Esophagus muscularis mucosa (tissue), 4 donors: ENCODE measurements at regions not wholly inside any gene's neighbourhood (a gene's known extent, or its start where the extent isn't known, plus 50 kb on each side); places are given as distances from the start of the nearest gene placed in this dataset.
"Not testable (repeated sequence)": the region's sequence is repeated elsewhere in the genome, so short reads cannot be mapped to it uniquely, and the experiment has no call there.

Experiments
- DNase-seq: peaks from one replicate; pipeline ENCODE4 v3.0.0-alpha.2; 2017; ENCODE audit errors: extremely low spot score
- H3K27ac ChIP-seq, 4 donors: fragments of 200-600 bp; sonication (generic); replicated peaks in 1 of 4; 1 replicate in 3 of 4; 2 replicates in 1 of 4; pipeline ENCODE4 v1.5.1; 2016 to 2019; ENCODE audit warnings: mild to moderate bottlenecking in 1 of 4
- H3K27me3 ChIP-seq, 4 donors: fragments of 200-600 bp; sonication (generic); one replicate each; pipeline versions ENCODE4 v1.5.1 to v1.6.0; 2016 to 2019
- H3K36me3 ChIP-seq, 4 donors: fragments of 200-600 bp; sonication (generic); one replicate each; pipeline ENCODE4 v1.5.1; 2016 to 2019
- H3K4me1 ChIP-seq, 4 donors: fragments of 200-600 bp; sonication (generic); one replicate each; pipeline ENCODE4 v1.5.1; 2016 to 2019
- H3K4me3 ChIP-seq, 4 donors: fragments of 200-600 bp; sonication (generic); 1 replicate in 2 of 4; 2 replicates in 2 of 4; pipeline ENCODE4 v1.5.1; 2016 to 2019; ENCODE audit warnings: mild to moderate bottlenecking in 4 of 4, moderate library complexity in 1 of 4
- H3K9me3 ChIP-seq, 4 donors: fragments of 200-600 bp; sonication (generic); 1 replicate in 3 of 4; 2 replicates in 1 of 4; pipeline ENCODE4 v1.5.1; 2016 to 2019
- EP300 ChIP-seq: sonication (generic); formaldehyde crosslinking; IDR thresholded peaks from one replicate; pipeline ENCODE4 v1.6.1; 2017; ENCODE audit warnings: antibody characterized with exemption
- POLR2A ChIP-seq: fragments of 450-650 bp; IDR thresholded peaks from one replicate; pipeline ENCODE4 v1.6.1; 2017; ENCODE audit warnings: antibody characterized with exemption, moderate library complexity, mild to moderate bottlenecking, low read depth
- POLR2AphosphoS5 ChIP-seq, 2 donors: sonication (generic); formaldehyde crosslinking; IDR thresholded peaks; one replicate each; pipeline ENCODE4 v1.6.1; 2017; ENCODE audit warnings: antibody characterized with exemption in 2 of 2
- WGBS: methylation state at CpG from one replicate; pipeline ENCODE4 v1.1.5; 2018; 5-methylcytosine and 5-hydroxymethylcytosine counted together
- intact Hi-C: fragments of 100-400 bp; cut with DNase I; formaldehyde crosslinking; loops from one replicate; pipeline ENCODE4 v1.15.1; 2023
- TF ChIP-seq, protein P1 (sequence below), 3 experiments: fragments of 200-600 bp in 2 of 3; fragments of 450-650 bp in 1 of 3; sonication (generic) in 2 of 3; IDR thresholded peaks; one replicate each; pipeline ENCODE4 v1.5.1; 2017 to 2019; ENCODE audit warnings: antibody characterized with exemption in 3 of 3, mild to moderate bottlenecking in 2 of 3, moderate library complexity in 1 of 3

DNA sequence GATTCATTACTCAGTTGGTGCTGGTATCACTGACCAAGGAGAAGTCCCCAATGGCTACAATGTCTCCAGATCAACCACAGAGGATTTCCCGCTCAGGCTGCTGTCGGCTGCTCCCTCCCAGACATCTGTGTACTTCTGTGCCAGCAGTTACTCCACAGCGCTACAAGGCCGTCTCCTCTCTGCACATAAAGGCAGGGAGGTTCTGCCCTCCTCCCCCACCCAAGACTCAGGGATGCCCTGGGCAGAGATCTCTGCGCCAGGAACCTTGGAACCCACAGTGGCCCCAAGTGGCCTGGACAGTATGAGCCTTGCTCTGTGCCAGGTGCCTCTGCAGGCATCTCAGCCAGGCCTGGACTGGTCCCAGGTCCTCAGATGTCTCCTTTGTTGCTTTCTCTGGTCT, 193.4 kb upstream of the PRSS58 start:
- H3K27ac ChIP-seq: no peak overlapping the region
- no peak overlapping the region for H3K4me3 ChIP-seq
- no peaks in the 10 kb centered on the region for H3K4me1 ChIP-seq
- WGBS: 66% methylated on average over 5 of the region's 5 CpGs
- DNase-seq: no peak
- intact Hi-C loops: no loop called here
- TF ChIP-seq POLR2AphosphoS5 (IDR thresholded peaks at IDR 0.05) (no peak), POLR2A (no peak), EP300 (no peak)
- TF ChIP-seq, protein P1, sequence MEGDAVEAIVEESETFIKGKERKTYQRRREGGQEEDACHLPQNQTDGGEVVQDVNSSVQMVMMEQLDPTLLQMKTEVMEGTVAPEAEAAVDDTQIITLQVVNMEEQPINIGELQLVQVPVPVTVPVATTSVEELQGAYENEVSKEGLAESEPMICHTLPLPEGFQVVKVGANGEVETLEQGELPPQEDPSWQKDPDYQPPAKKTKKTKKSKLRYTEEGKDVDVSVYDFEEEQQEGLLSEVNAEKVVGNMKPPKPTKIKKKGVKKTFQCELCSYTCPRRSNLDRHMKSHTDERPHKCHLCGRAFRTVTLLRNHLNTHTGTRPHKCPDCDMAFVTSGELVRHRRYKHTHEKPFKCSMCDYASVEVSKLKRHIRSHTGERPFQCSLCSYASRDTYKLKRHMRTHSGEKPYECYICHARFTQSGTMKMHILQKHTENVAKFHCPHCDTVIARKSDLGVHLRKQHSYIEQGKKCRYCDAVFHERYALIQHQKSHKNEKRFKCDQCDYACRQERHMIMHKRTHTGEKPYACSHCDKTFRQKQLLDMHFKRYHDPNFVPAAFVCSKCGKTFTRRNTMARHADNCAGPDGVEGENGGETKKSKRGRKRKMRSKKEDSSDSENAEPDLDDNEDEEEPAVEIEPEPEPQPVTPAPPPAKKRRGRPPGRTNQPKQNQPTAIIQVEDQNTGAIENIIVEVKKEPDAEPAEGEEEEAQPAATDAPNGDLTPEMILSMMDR (IDR thresholded peaks at IDR 0.05): no peak
- peaks cover 0 to 17% (median 0%) of the 10 kb centered on the region in 4 donors for H3K27me3 ChIP-seq
- H3K9me3 ChIP-seq: no peaks in the 10 kb centered on the region
- no peaks in the 10 kb centered on the region for H3K36me3 ChIP-seq

DNA sequence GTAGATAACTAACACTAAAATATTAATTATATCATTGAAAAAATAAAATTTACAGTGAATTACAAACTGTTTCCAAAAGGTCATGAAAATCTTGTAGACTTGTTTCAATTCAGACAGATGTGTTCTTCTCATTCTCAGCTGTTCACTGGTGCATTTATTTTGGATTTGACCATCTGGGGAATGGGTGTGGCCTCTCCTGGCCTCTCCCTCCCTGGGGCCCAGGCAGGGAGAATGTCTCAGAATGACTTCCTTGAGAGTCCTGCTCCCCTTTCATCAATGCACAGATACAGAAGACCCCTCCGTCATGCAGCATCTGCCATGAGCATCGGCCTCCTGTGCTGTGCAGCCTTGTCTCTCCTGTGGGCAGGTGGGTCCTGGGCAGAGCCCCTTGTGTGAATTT, 192.8 kb upstream of the PRSS58 start:
- no peaks in the 10 kb centered on the region for H3K9me3 ChIP-seq
- H3K36me3 ChIP-seq: no peaks in the 10 kb centered on the region
- WGBS: 88% methylated on average over 2 of the region's 2 CpGs
- no peaks in the 10 kb centered on the region for H3K4me1 ChIP-seq
- TF ChIP-seq POLR2AphosphoS5 (IDR thresholded peaks at IDR 0.05) (no peak), POLR2A (no peak), EP300 (no peak)
- TF ChIP-seq, protein P1 (IDR thresholded peaks at IDR 0.05): no peak
- no peak overlapping the region for H3K27ac ChIP-seq
- peaks cover 0 to 17% (median 0%) of the 10 kb centered on the region in 4 donors for H3K27me3 ChIP-seq
- intact Hi-C loops: no loop called here
- H3K4me3 ChIP-seq: no peak overlapping the region
- no peak for DNase-seq

DNA sequence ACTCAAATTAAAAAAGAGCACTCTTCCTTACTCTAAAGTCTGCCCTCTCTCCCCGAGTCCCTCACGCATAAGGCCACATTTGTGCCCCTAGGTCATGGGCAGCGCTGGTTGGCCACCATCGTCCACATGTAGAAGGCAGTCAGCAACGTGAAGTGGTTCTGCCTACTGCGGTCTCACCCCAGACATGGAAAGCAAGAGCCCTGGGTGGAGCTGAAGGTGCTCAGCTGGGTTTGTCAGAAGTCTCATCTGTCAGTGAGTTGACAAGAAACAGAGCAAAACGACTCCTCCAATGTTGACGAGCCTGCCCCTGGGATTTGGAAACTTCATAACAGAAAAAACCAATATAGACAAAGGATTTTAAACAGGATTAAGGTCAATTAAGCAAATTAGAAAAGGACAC, 192.3 kb upstream of the PRSS58 start:
- Histone ChIP-seq H3K27ac (no peak overlapping the region), H3K36me3 (no peaks in the 10 kb centered on the region), H3K9me3 (no peaks in the 10 kb centered on the region), H3K4me1 (no peaks in the 10 kb centered on the region), H3K4me3 (no peak overlapping the region), H3K27me3 (peaks cover 0 to 20% (median 0%) of the 10 kb centered on the region in 4 donors)
- TF ChIP-seq, protein P1 (IDR thresholded peaks at IDR 0.05): no peak
- intact Hi-C loops: no loop called here
- 56% methylated on average over 8 of the region's 8 CpGs for WGBS
- no peak for DNase-seq

DNA sequence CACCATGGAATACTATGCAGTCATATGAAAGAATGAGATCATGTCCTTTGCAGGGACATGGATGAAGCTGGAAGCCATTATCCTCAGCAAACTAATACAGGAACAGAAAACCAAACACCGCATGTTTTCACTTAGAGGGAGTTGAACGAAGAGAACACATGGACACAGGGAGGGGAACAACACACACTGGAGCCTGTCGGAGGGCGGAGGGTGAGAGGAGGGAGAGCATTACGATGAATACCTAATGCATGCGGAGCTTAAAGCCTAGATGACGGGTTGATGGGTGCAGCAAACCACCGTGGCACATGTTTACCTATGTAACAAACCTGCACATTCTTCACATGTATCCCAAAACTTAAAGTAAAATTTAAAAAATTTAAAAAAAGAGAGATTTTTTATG, 191.0 kb upstream of the PRSS58 start:
- H3K9me3 ChIP-seq, H3K4me3 ChIP-seq, H3K36me3 ChIP-seq, intact Hi-C loops, DNase-seq, H3K4me1 ChIP-seq, H3K27ac ChIP-seq: not testable (repeated sequence)
- H3K27me3 ChIP-seq: peaks cover 0 to 23% (median 0%) of the 10 kb centered on the region in 4 donors
- 90% methylated on average over 8 of the region's 8 CpGs for WGBS

DNA sequence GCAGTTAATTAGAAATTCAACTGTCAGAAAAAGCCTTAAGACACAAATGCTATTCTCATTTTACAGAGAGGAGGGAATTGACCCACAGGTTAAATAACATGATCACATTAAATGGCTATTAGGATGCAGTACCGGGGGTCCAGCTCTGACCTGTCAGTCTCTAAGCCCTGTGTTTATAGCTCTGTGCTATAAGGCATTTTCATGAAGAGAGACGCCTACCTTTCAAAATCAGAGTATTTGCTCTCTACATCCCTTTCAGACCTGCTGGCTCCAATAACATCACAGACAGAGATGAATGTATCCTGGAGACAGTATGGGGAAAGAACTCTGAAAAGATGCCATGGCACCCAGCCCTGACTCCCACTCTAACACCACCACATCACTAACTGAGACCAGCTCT, 189.9 kb upstream of the PRSS58 start:
- Histone ChIP-seq H3K9me3 (no peaks in the 10 kb centered on the region), H3K36me3 (no peaks in the 10 kb centered on the region), H3K4me1 (no peaks in the 10 kb centered on the region), H3K27me3 (peaks cover 0 to 20% (median 0%) of the 10 kb centered on the region in 4 donors), H3K4me3 (no peak overlapping the region), H3K27ac (no peak overlapping the region)
- WGBS: 25% methylated on average over 2 of the region's 2 CpGs
- no peak for TF ChIP-seq POLR2AphosphoS5 (IDR thresholded peaks at IDR 0.05)
- TF ChIP-seq EP300: no peak
- TF ChIP-seq POLR2A: no peak
- TF ChIP-seq, protein P1 (IDR thresholded peaks at IDR 0.05): no peak
- no peak for DNase-seq
- intact Hi-C loops: no loop called here
